Activated naive CD8-positive, alpha-beta T cell treated with anti-CD3 and anti-CD28 coated beads, Interleukin-2, amount 10 ng/mL, durations not matched to agents 7 days and 5 days (primary cell): ENCODE measurements at regions not wholly inside any gene's neighbourhood (a gene's known extent, or its start where the extent isn't known, plus 50 kb on each side); places are given as distances from the start of the nearest gene placed in this dataset.

Experiments used
- ATAC-seq: fragments of 150-1000 bp; cut with Tn5 transposase; one replicate; pipeline ENCODE4 v1.10.0; 2021; ENCODE audit warnings: low read depth, moderate library complexity
- POLR2A ChIA-PET: fragments of 350-600 bp; sonication (Branson Sonifier 250); formaldehyde crosslinking; loops from one replicate; lab custom pipeline; 2021; ENCODE audit warnings: antibody characterized with exemption; lab: Charles Lee
- DNase-seq: peaks from one replicate; pipeline ENCODE4 v3.0.0; 2021
- H3K27ac Mint-ChIP-seq: one replicate; pipeline ENCODE4 v1.8.0; 2022; ENCODE audit warnings: mild to moderate bottlenecking, mixed read lengths
- H3K27me3 Mint-ChIP-seq: one replicate; pipeline ENCODE4 v1.8.0; 2022; ENCODE audit warnings: mild to moderate bottlenecking, moderate library complexity, mixed read lengths
- H3K36me3 Mint-ChIP-seq: one replicate; pipeline ENCODE4 v1.8.0; 2021; ENCODE audit warnings: mild to moderate bottlenecking, mixed read lengths
- H3K4me1 Mint-ChIP-seq: one replicate; pipeline ENCODE4 v1.8.0; 2021; ENCODE audit warnings: mixed read lengths
- H3K4me3 Mint-ChIP-seq: one replicate; pipeline ENCODE4 v1.8.0; 2022; ENCODE audit warnings: mild to moderate bottlenecking, moderate library complexity, mixed read lengths
- H3K9me3 Mint-ChIP-seq: one replicate; pipeline ENCODE4 v1.8.0; 2021; ENCODE audit warnings: mixed read lengths

- H3K9me3 Mint-ChIP-seq, result no peaks in the 10 kb centered on the region
- no peak overlapping the region for H3K27ac Mint-ChIP-seq
Measured at GRCh38 chr5:60285910-60286309, 392.4 kb upstream of the PDE4D start.

GRCh38 chr5:60280943-60281342 is 387.4 kb upstream of the PDE4D start:
- Mint-ChIP-seq H3K27ac (no peak overlapping the region), H3K4me3 (no peak overlapping the region), H3K36me3 (no peaks in the 10 kb centered on the region), H3K9me3 (no peaks in the 10 kb centered on the region), H3K27me3 (no peaks in the 10 kb centered on the region), H3K4me1 (no peaks in the 10 kb centered on the region)
- ATAC-seq (no peak), DNase-seq (no peak)
- POLR2A ChIA-PET, result no interaction called here

More at GRCh38 chr5:60285910-60286309, 392.4 kb upstream of the PDE4D start:
- Mint-ChIP-seq H3K4me3 (no peak overlapping the region), H3K36me3 (no peaks in the 10 kb centered on the region), H3K27me3 (no peaks in the 10 kb centered on the region), H3K4me1 (no peaks in the 10 kb centered on the region)
- ATAC-seq, result no peak
- no peak for DNase-seq
- POLR2A ChIA-PET, result no interaction called here

- POLR2A ChIA-PET, result no interaction called here
- Mint-ChIP-seq H3K36me3 (no peaks in the 10 kb centered on the region), H3K9me3 (no peaks in the 10 kb centered on the region), H3K4me3 (no peak overlapping the region), H3K27me3 (no peaks in the 10 kb centered on the region), H3K27ac (no peak overlapping the region), H3K4me1 (no peaks in the 10 kb centered on the region)
- no peak for ATAC-seq
- no peak for DNase-seq
Measured at GRCh38 chr5:60277941-60278340, 384.4 kb upstream of the PDE4D start.

GRCh38 chr5:60274747-60275146 is 381.2 kb upstream of the PDE4D start:
- Mint-ChIP-seq H3K27me3 (no peaks in the 10 kb centered on the region), H3K36me3 (no peaks in the 10 kb centered on the region), H3K27ac (no peak overlapping the region), H3K4me1 (no peaks in the 10 kb centered on the region), H3K4me3 (no peak overlapping the region), H3K9me3 (no peaks in the 10 kb centered on the region)
- ATAC-seq, result no peak
- DNase-seq, result no peak
- POLR2A ChIA-PET, result no interaction called here

- Mint-ChIP-seq H3K9me3 (no peaks in the 10 kb centered on the region), H3K27me3 (no peaks in the 10 kb centered on the region), H3K27ac (no peak overlapping the region), H3K4me1 (no peaks in the 10 kb centered on the region), H3K36me3 (no peaks in the 10 kb centered on the region), H3K4me3 (no peak overlapping the region)
- POLR2A ChIA-PET, result no interaction called here
- ATAC-seq (no peak), DNase-seq (no peak)
Measured at GRCh38 chr5:60271517-60271916, 378.0 kb upstream of the PDE4D start.

GRCh38 chr5:60267907-60268306 is 374.4 kb upstream of the PDE4D start:
- Mint-ChIP-seq H3K27me3 (no peaks in the 10 kb centered on the region), H3K9me3 (no peaks in the 10 kb centered on the region), H3K4me1 (no peaks in the 10 kb centered on the region), H3K36me3 (no peaks in the 10 kb centered on the region), H3K27ac (no peak overlapping the region), H3K4me3 (no peak overlapping the region)
- POLR2A ChIA-PET, result no interaction called here
- DNase-seq (no peak), ATAC-seq (no peak)

- no peak for ATAC-seq
- no peaks in the 10 kb centered on the region for H3K4me1 Mint-ChIP-seq
- no peak overlapping the region for H3K27ac Mint-ChIP-seq
- H3K4me3 Mint-ChIP-seq, result no peak overlapping the region
- DNase-seq, result no peak
- POLR2A ChIA-PET, result no interaction called here
- no peaks in the 10 kb centered on the region for H3K36me3 Mint-ChIP-seq
- no peaks in the 10 kb centered on the region for H3K27me3 Mint-ChIP-seq
- no peaks in the 10 kb centered on the region for H3K9me3 Mint-ChIP-seq
Measured at GRCh38 chr5:60263346-60263745, 369.8 kb upstream of the PDE4D start.

- no peak overlapping the region for H3K27ac Mint-ChIP-seq
Measured at GRCh38 chr5:60262576-60263295, 369.2 kb upstream of the PDE4D start.

GRCh38 chr5:60261732-60262131 is 368.2 kb upstream of the PDE4D start:
- Mint-ChIP-seq H3K27me3 (no peaks in the 10 kb centered on the region), H3K4me1 (no peaks in the 10 kb centered on the region), H3K4me3 (no peak overlapping the region), H3K9me3 (no peaks in the 10 kb centered on the region), H3K36me3 (no peaks in the 10 kb centered on the region), H3K27ac (no peak overlapping the region)
- no peak for DNase-seq
- POLR2A ChIA-PET, result no interaction called here
- ATAC-seq, result no peak

More at GRCh38 chr5:60262576-60263295, 369.2 kb upstream of the PDE4D start:
- ATAC-seq (no peak), DNase-seq (no peak)
- Mint-ChIP-seq H3K4me3 (no peak overlapping the region), H3K4me1 (no peaks in the 10 kb centered on the region), H3K27me3 (no peaks in the 10 kb centered on the region), H3K36me3 (no peaks in the 10 kb centered on the region), H3K9me3 (no peaks in the 10 kb centered on the region)
- POLR2A ChIA-PET, result no interaction called here

- no peaks in the 10 kb centered on the region for H3K4me1 Mint-ChIP-seq
- H3K27me3 Mint-ChIP-seq, result no peaks in the 10 kb centered on the region
- no peak overlapping the region for H3K27ac Mint-ChIP-seq
- ATAC-seq (no peak), DNase-seq (no peak)
- H3K9me3 Mint-ChIP-seq, result no peaks in the 10 kb centered on the region
- H3K4me3 Mint-ChIP-seq, result no peak overlapping the region
- POLR2A ChIA-PET, result no interaction called here
- H3K36me3 Mint-ChIP-seq, result no peaks in the 10 kb centered on the region
Measured at GRCh38 chr5:60260658-60261057, 367.1 kb upstream of the PDE4D start.

- no peak for DNase-seq
- Mint-ChIP-seq H3K36me3 (no peaks in the 10 kb centered on the region), H3K4me1 (no peaks in the 10 kb centered on the region), H3K4me3 (no peak overlapping the region), H3K27me3 (no peaks in the 10 kb centered on the region), H3K27ac (no peak overlapping the region), H3K9me3 (peaks cover 2% of the 10 kb centered on the region)
- POLR2A ChIA-PET, result no interaction called here
- ATAC-seq, result no peak
Measured at GRCh38 chr5:60259730-60260129, 366.2 kb upstream of the PDE4D start.

- H3K36me3 Mint-ChIP-seq, result no peaks in the 10 kb centered on the region
- ATAC-seq, result no peak
- POLR2A ChIA-PET, result no interaction called here
- DNase-seq, result no peak
- H3K27ac Mint-ChIP-seq, result no peak overlapping the region
- no peak overlapping the region for H3K4me3 Mint-ChIP-seq
- H3K4me1 Mint-ChIP-seq, result no peaks in the 10 kb centered on the region
- peaks cover 2% of the 10 kb centered on the region for H3K9me3 Mint-ChIP-seq
- no peaks in the 10 kb centered on the region for H3K27me3 Mint-ChIP-seq
Measured at GRCh38 chr5:60257596-60258271, 364.2 kb upstream of the PDE4D start.

GRCh38 chr5:60256546-60256945 is 363.0 kb upstream of the PDE4D start:
- Mint-ChIP-seq H3K27me3 (no peaks in the 10 kb centered on the region), H3K27ac (no peak overlapping the region), H3K36me3 (no peaks in the 10 kb centered on the region), H3K4me1 (no peaks in the 10 kb centered on the region), H3K4me3 (no peak overlapping the region), H3K9me3 (peaks cover 2% of the 10 kb centered on the region)
- DNase-seq (no peak), ATAC-seq (no peak)
- POLR2A ChIA-PET, result no interaction called here

- ATAC-seq, result no peak
- no peak overlapping the region for H3K4me3 Mint-ChIP-seq
- no peaks in the 10 kb centered on the region for H3K36me3 Mint-ChIP-seq
- no peak for DNase-seq
- no peaks in the 10 kb centered on the region for H3K27me3 Mint-ChIP-seq
- no peaks in the 10 kb centered on the region for H3K9me3 Mint-ChIP-seq
- no peaks in the 10 kb centered on the region for H3K4me1 Mint-ChIP-seq
- POLR2A ChIA-PET, result no interaction called here
- no peak overlapping the region for H3K27ac Mint-ChIP-seq
Measured at GRCh38 chr5:60248901-60249300, 355.4 kb upstream of the PDE4D start.
